ENCODE measurements at regions not wholly inside any gene's neighbourhood (a gene's known extent, or its start where the extent isn't known, plus 50 kb on each side); places are given as distances from the start of the nearest gene placed in this dataset.
"Not testable (repeated sequence)": the region's sequence is repeated elsewhere in the genome, so short reads cannot be mapped to it uniquely, and the experiment has no call there.

- TF ChIP-seq, protein P1, sequence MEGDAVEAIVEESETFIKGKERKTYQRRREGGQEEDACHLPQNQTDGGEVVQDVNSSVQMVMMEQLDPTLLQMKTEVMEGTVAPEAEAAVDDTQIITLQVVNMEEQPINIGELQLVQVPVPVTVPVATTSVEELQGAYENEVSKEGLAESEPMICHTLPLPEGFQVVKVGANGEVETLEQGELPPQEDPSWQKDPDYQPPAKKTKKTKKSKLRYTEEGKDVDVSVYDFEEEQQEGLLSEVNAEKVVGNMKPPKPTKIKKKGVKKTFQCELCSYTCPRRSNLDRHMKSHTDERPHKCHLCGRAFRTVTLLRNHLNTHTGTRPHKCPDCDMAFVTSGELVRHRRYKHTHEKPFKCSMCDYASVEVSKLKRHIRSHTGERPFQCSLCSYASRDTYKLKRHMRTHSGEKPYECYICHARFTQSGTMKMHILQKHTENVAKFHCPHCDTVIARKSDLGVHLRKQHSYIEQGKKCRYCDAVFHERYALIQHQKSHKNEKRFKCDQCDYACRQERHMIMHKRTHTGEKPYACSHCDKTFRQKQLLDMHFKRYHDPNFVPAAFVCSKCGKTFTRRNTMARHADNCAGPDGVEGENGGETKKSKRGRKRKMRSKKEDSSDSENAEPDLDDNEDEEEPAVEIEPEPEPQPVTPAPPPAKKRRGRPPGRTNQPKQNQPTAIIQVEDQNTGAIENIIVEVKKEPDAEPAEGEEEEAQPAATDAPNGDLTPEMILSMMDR (conservative IDR thresholded peaks at IDR 0.05; ENCODE audit: low read depth, low read length) = not testable (repeated sequence)
- TF ChIP-seq EZH2 (IDR thresholded peaks at IDR 0.05; ENCODE audit: borderline replicate concordance, low read depth, low read length, poor library complexity, severe bottlenecking) = not testable (repeated sequence)
These were observed 57.3 kb upstream of the SEC22B start for GRCh38 chr1:120233661-120234018.
